GM18519 (cell line): ENCODE measurements at regions not wholly inside any gene's neighbourhood (a gene's known extent, or its start where the extent isn't known, plus 50 kb on each side); places are given as distances from the start of the nearest gene placed in this dataset.

Source experiments
- ATAC-seq: cut with Tn5 transposase; IDR thresholded peaks from one replicate; pipeline ENCODE4 v1.9.1; 2021; ENCODE audit warnings: mild to moderate bottlenecking, moderate library complexity; ENCODE audit not compliant: unreplicated experiment, low FRiP score

- no peak for ATAC-seq
Observed at GRCh38 chr1:98088381-98088780, 167.5 kb upstream of the DPYD start.

- ATAC-seq, result no peak
Observed at GRCh38 chr1:98086796-98087441, 166.1 kb upstream of the DPYD start.

- no peak for ATAC-seq
Observed at GRCh38 chr1:98086156-98086555, 165.3 kb upstream of the DPYD start.

- no peak for ATAC-seq
Observed at GRCh38 chr1:98084188-98084587, 163.4 kb upstream of the DPYD start.

GRCh38 chr1:98081944-98082343, 161.1 kb upstream of the DPYD start:
- ATAC-seq, result no peak

GRCh38 chr1:98078596-98078995, 157.8 kb upstream of the DPYD start:
- ATAC-seq, result no peak

- no peak for ATAC-seq
Observed at GRCh38 chr1:98077691-98078090, 156.9 kb upstream of the DPYD start.

GRCh38 chr1:98075626-98076025, 154.8 kb upstream of the DPYD start:
- no peak for ATAC-seq

- ATAC-seq, result no peak
Observed at GRCh38 chr1:98073823-98074222, 153.0 kb upstream of the DPYD start.

- no peak for ATAC-seq
Observed at GRCh38 chr1:98073106-98073505, 152.3 kb upstream of the DPYD start.

- ATAC-seq, result no peak
Observed at GRCh38 chr1:98072047-98072446, 151.2 kb upstream of the DPYD start.

- no peak for ATAC-seq
Observed at GRCh38 chr1:98068016-98068415, 147.2 kb upstream of the DPYD start.

- no peak for ATAC-seq
Observed at GRCh38 chr1:98066911-98067310, 146.1 kb upstream of the DPYD start.

- ATAC-seq, result no peak
Observed at GRCh38 chr1:98059620-98060019, 138.8 kb upstream of the DPYD start.

- no peak for ATAC-seq
Observed at GRCh38 chr1:98058676-98059075, 137.8 kb upstream of the DPYD start.

GRCh38 chr1:98057236-98057910, 136.5 kb upstream of the DPYD start:
- ATAC-seq, result no peak

GRCh38 chr1:98056781-98057180, 135.9 kb upstream of the DPYD start:
- ATAC-seq, result no peak

GRCh38 chr1:98055457-98055856, 134.6 kb upstream of the DPYD start:
- no peak for ATAC-seq

GRCh38 chr1:98054786-98055185, 134.0 kb upstream of the DPYD start:
- ATAC-seq, result no peak

- no peak for ATAC-seq
Observed at GRCh38 chr1:98054367-98054701, 133.5 kb upstream of the DPYD start.

GRCh38 chr1:98053471-98054366, 132.9 kb upstream of the DPYD start:
- ATAC-seq, result peak; percentile 88
